HEK293 (cell line): ENCODE measurements at regions not wholly inside any gene's neighbourhood (a gene's known extent, or its start where the extent isn't known, plus 50 kb on each side); places are given as distances from the start of the nearest gene placed in this dataset.

Experiments used
- IKZF3 ChIP-seq: fragments of 450-650 bp; IDR thresholded peaks from 2 replicates; pipeline ENCODE4 v1.5.0; 2018; ENCODE audit warnings: missing biosample characterization, mild to moderate bottlenecking, missing genetic modification characterization, moderate library complexity
- ZBTB21 ChIP-seq: fragments of 450-650 bp; formaldehyde crosslinking; IDR thresholded peaks from 2 replicates; pipeline ENCODE4 v1.5.1; 2017; ENCODE audit warnings: missing biosample characterization, missing genetic modification characterization
- ZFHX2 ChIP-seq: fragments of 450-650 bp; formaldehyde crosslinking; conservative IDR thresholded peaks from 2 replicates; pipeline ENCODE4 v1.5.1; 2016; ENCODE audit warnings: missing biosample characterization, missing genetic modification characterization
- ZNF16 ChIP-seq: fragments of 450-650 bp; formaldehyde crosslinking; IDR thresholded peaks from 2 replicates; pipeline ENCODE4 v1.5.1; 2016; ENCODE audit warnings: low read depth, missing biosample characterization, missing genetic modification characterization
- ZNF2 ChIP-seq: fragments of 450-650 bp; formaldehyde crosslinking; IDR thresholded peaks from 2 replicates; pipeline ENCODE4 v1.5.1; 2016; ENCODE audit warnings: missing biosample characterization, missing genetic modification characterization
- ZNF510 ChIP-seq: fragments of 450-650 bp; formaldehyde crosslinking; IDR thresholded peaks from 2 replicates; pipeline ENCODE4 v1.5.1; 2018; ENCODE audit warnings: mild to moderate bottlenecking, missing genetic modification characterization, missing biosample characterization; ENCODE audit not compliant: insufficient replicate concordance
- ZNF610 ChIP-seq: fragments of 450-650 bp; formaldehyde crosslinking; IDR thresholded peaks from 2 replicates; pipeline ENCODE4 v1.5.1; 2016; ENCODE audit warnings: missing biosample characterization, missing genetic modification characterization, borderline replicate concordance
- ZNF776 ChIP-seq: fragments of 450-650 bp; formaldehyde crosslinking; IDR thresholded peaks from 2 replicates; pipeline ENCODE4 v1.5.0; 2017; ENCODE audit warnings: missing biosample characterization, missing genetic modification characterization, borderline replicate concordance
- TF ChIP-seq, protein P1 (sequence below): fragments of 450-650 bp; formaldehyde crosslinking; IDR thresholded peaks from 2 replicates; pipeline ENCODE4 v1.5.1; 2016; ENCODE audit warnings: missing biosample characterization, missing genetic modification characterization
- TF ChIP-seq, protein P2 (sequence below): fragments of 450-650 bp; formaldehyde crosslinking; IDR thresholded peaks from 2 replicates; pipeline ENCODE4 v1.5.1; 2016; ENCODE audit warnings: missing biosample characterization, missing genetic modification characterization
- TF ChIP-seq, protein P3 (sequence below): fragments of 450-650 bp; formaldehyde crosslinking; IDR thresholded peaks from 2 replicates; pipeline ENCODE4 v1.5.1; 2016; ENCODE audit warnings: missing biosample characterization, missing genetic modification characterization
- TF ChIP-seq, protein P4 (sequence below): fragments of 450-650 bp; formaldehyde crosslinking; IDR thresholded peaks from 2 replicates; pipeline ENCODE4 v1.5.1; 2016; ENCODE audit warnings: missing biosample characterization, missing genetic modification characterization
- TF ChIP-seq, protein P5 (sequence below): fragments of 450-650 bp; formaldehyde crosslinking; IDR thresholded peaks from 2 replicates; pipeline ENCODE4 v1.5.1; 2016; ENCODE audit warnings: missing biosample characterization, missing genetic modification characterization, low read depth

DNA sequence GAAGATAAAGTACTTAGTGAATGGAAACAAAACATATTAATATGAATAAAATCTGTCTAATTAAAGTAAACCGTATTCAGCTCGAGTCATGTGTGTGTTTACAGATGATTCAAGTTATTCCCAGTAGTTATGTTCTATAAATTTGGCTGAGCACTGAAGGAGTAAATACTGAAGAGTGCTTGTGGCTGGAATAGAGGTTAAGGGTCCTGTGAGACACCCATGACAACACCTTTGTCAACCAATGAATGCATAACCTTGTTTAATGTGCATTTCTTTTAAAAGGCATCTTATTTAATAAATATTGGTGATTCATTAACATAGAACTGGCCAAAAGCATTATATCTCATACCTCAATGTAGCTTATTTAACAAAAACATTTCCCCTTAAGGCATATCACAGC, 577.8 kb upstream of the SLITRK5 start:
- TF ChIP-seq, protein P1, sequence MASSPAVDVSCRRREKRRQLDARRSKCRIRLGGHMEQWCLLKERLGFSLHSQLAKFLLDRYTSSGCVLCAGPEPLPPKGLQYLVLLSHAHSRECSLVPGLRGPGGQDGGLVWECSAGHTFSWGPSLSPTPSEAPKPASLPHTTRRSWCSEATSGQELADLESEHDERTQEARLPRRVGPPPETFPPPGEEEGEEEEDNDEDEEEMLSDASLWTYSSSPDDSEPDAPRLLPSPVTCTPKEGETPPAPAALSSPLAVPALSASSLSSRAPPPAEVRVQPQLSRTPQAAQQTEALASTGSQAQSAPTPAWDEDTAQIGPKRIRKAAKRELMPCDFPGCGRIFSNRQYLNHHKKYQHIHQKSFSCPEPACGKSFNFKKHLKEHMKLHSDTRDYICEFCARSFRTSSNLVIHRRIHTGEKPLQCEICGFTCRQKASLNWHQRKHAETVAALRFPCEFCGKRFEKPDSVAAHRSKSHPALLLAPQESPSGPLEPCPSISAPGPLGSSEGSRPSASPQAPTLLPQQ = no peak
- TF ChIP-seq, protein P2, sequence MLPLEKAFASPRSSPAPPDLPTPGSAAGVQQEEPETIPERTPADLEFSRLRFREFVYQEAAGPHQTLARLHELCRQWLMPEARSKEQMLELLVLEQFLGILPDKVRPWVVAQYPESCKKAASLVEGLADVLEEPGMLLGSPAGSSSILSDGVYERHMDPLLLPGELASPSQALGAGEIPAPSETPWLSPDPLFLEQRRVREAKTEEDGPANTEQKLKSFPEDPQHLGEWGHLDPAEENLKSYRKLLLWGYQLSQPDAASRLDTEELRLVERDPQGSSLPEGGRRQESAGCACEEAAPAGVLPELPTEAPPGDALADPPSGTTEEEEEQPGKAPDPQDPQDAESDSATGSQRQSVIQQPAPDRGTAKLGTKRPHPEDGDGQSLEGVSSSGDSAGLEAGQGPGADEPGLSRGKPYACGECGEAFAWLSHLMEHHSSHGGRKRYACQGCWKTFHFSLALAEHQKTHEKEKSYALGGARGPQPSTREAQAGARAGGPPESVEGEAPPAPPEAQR (tag by site-specific recombination) = no peak
- TF ChIP-seq ZBTB21 (tag by site-specific recombination) = no peak
- TF ChIP-seq, protein P3, sequence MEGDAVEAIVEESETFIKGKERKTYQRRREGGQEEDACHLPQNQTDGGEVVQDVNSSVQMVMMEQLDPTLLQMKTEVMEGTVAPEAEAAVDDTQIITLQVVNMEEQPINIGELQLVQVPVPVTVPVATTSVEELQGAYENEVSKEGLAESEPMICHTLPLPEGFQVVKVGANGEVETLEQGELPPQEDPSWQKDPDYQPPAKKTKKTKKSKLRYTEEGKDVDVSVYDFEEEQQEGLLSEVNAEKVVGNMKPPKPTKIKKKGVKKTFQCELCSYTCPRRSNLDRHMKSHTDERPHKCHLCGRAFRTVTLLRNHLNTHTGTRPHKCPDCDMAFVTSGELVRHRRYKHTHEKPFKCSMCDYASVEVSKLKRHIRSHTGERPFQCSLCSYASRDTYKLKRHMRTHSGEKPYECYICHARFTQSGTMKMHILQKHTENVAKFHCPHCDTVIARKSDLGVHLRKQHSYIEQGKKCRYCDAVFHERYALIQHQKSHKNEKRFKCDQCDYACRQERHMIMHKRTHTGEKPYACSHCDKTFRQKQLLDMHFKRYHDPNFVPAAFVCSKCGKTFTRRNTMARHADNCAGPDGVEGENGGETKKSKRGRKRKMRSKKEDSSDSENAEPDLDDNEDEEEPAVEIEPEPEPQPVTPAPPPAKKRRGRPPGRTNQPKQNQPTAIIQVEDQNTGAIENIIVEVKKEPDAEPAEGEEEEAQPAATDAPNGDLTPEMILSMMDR (tag by site-specific recombination) = no peak
- no peak for TF ChIP-seq ZNF2 (tag by site-specific recombination)
- TF ChIP-seq ZNF16 (tag by site-specific recombination) = no peak
- TF ChIP-seq, protein P4, sequence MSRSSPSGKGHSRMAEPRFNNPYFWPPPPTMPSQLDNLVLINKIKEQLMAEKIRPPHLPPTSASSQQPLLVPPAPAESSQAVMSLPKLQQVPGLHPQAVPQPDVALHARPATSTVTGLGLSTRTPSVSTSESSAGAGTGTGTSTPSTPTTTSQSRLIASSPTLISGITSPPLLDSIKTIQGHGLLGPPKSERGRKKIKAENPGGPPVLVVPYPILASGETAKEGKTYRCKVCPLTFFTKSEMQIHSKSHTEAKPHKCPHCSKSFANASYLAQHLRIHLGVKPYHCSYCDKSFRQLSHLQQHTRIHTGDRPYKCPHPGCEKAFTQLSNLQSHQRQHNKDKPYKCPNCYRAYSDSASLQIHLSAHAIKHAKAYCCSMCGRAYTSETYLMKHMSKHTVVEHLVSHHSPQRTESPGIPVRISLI (tag by site-specific recombination) = no peak
- no peak for TF ChIP-seq ZNF776 (tag by site-specific recombination)
- TF ChIP-seq, protein P5, sequence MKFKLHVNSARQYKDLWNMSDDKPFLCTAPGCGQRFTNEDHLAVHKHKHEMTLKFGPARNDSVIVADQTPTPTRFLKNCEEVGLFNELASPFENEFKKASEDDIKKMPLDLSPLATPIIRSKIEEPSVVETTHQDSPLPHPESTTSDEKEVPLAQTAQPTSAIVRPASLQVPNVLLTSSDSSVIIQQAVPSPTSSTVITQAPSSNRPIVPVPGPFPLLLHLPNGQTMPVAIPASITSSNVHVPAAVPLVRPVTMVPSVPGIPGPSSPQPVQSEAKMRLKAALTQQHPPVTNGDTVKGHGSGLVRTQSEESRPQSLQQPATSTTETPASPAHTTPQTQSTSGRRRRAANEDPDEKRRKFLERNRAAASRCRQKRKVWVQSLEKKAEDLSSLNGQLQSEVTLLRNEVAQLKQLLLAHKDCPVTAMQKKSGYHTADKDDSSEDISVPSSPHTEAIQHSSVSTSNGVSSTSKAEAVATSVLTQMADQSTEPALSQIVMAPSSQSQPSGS (tag by site-specific recombination) = no peak
- no peak for TF ChIP-seq ZNF510 (tag by site-specific recombination)
- no peak for TF ChIP-seq ZFHX2 (tag by site-specific recombination)
- TF ChIP-seq IKZF3 (tag by site-specific recombination) = no peak
- no peak for TF ChIP-seq ZNF610 (tag by site-specific recombination)
